Activated CD4-positive, alpha-beta T cell treated with anti-CD3 and anti-CD28 coated beads, Interleukin-2, amount 50 U/mL, for 48 hours (primary cell): ENCODE measurements at regions not wholly inside any gene's neighbourhood (a gene's known extent, or its start where the extent isn't known, plus 50 kb on each side); places are given as distances from the start of the nearest gene placed in this dataset.
A peak's percentile ranks its signal among the peaks of the same experiment; 100 is the strongest.

Source experiments
- DNase-seq, 2 experiments: peaks; one replicate each; pipeline ENCODE4 v3.0.0-alpha.2; 2020

- DNase-seq = no peak
These were observed 241.8 kb upstream of the CIBAR2 start for GRCh38 chr16:85353839-85354685.

GRCh38 chr16:85354686-85355514, 242.6 kb upstream of the CIBAR2 start:
- DNase-seq = no peak

GRCh38 chr16:85355515-85355837, 243.2 kb upstream of the CIBAR2 start:
- DNase-seq = no peak

- DNase-seq = no peak
These were observed 243.9 kb upstream of the CIBAR2 start for GRCh38 chr16:85356157-85356556.

DNA sequence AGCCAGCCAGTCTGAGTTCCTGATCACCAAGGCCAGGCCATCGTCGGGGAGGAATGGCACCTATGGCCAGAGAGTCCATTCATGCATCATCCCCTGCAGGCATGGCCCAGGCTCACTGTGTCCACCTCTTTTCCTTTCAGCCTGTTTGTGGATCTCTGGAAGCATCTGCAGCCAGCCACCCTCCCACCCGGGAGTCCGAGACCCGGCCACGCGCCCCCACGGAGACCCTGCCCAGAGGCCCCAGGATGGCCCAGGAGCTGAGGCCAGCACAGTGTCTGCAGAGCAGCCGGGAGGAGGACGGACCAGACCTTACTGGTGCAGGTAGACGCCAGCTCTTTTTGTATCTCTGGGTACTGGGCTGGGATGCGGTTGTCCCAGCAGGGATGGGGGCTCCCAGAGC, 245.1 kb upstream of the CIBAR2 start:
- no peak for DNase-seq

- no peak for DNase-seq
These were observed 245.7 kb upstream of the CIBAR2 start for GRCh38 chr16:85357924-85358505.

GRCh38 chr16:85358704-85359146, 246.5 kb upstream of the CIBAR2 start:
- no peak for DNase-seq

DNA sequence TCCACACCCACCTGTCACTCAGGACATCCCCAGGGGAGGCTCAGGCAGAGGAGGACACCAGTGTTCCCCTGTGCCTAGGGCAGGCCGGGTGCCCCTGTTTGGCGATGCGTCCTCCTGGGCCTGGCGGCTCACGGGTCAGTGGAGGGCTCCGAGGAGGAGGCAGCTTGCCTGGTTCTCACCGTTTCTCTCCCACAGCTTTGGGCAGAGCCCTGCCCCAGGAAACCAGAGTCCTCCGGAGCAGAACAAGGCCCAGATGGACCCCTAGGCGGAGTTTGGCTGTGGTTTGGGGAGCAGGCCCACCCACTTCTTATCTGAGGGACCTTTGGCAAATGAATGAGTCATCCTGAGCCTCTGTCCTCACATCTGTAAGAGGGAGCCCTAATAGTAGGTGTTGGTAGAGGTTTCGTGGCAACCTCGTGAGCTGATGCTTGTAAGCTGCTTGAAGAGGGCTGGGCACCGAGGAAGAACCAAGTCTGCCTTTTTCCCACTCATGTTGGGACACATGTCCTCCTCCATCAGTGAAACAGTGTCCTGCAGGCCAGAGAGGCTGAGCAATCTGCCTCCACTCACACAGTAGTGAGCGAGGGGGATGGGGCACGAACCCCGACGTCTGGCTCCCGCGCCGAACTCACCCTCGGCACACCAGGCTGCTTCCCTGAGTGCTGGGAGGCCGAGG, 247.0 kb upstream of the CIBAR2 start:
- no peak for DNase-seq

GRCh38 chr16:85360323-85361277, 248.3 kb upstream of the CIBAR2 start:
- no peak for DNase-seq

GRCh38 chr16:85361441-85362118, 249.3 kb upstream of the CIBAR2 start:
- no peak for DNase-seq

DNA sequence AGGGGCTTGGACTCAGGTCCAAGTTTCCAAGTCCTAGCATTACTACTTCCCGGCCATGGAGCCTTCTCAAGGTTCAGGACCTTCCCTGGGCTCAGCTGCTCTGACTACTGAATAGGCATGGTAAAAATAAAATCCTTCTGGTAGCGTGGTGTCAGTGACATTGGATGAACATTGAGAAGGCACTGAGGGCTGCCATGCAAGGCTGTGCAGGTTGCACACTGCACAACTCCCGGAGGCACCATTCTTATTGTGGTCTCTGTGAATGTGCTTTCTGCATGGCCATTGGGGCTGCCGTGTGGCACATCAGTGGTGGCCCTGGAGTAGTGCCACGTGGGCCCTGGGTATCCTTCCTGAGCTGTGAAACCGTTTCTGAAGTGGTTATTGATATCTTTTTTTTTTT, 250.2 kb upstream of the CIBAR2 start:
- no peak for DNase-seq

GRCh38 chr16:85363427-85363826, 249.7 kb upstream of the GSE1 start:
- DNase-seq = no peak

GRCh38 chr16:85363881-85364280, 249.2 kb upstream of the GSE1 start:
- DNase-seq = no peak

- no peak for DNase-seq
These were observed 248.6 kb upstream of the GSE1 start for GRCh38 chr16:85364323-85365040.

DNA sequence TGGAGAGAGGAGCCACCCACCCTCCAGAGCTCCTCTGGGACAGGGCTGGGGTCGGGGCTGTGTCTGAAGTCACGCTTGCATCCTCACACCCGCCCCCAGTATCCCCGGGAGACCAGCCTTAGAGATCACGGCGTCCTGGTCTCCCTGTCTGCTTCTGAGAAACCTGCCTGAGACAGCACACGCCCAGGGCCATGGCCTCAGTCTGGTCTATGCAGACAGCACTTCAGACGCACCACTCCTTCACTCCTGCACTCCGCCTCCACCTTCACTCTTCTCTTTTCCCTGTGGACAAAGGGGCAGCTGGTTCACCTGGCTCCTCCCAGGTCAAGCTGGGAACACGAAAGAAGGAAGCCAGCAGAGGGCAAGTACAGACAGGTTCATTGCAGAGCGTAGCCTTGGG, 248.0 kb upstream of the GSE1 start:
- DNase-seq = no peak

- no peak for DNase-seq
These were observed 246.9 kb upstream of the GSE1 start for GRCh38 chr16:85366031-85366763.

DNA sequence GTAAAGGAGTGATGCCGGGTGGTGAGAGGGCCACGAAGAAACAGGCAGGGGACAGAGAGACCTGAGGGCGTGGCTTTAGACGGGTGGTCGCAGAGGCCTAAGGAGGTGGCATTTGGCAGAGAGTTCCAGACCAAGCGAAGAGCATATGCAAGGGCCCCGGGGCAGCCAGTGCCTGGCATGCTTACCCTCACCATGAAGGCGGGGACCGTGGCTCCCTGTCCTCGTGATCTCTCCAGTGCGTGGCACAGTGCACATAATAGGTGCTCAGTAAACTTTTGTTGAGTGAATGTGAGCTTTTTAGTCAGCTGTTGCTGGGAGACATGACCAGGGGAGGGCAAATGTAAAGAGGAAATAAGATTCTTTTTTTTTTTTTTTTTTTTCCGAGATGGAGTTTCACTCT, 245.6 kb upstream of the GSE1 start:
- no peak for DNase-seq

DNA sequence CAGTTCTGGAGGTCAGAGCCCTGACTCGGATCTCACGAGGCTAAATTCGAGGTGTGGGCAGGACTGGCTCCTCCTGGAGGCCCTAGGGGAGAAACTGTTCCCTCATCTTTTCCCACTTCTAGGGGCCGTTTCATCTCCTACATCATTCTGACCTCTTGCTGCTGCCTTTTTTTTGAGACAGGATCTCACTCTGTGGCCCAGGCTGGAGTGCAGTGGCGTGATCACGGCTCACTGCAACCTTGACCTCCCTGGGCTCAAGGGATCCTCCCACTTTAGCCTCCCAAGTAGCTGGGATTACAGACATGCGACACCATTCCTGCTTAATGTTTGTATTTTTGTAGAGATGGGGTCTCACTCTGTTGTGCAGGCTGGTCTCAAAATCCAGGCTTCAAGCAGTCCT, 244.1 kb upstream of the GSE1 start:
- no peak for DNase-seq

DNA sequence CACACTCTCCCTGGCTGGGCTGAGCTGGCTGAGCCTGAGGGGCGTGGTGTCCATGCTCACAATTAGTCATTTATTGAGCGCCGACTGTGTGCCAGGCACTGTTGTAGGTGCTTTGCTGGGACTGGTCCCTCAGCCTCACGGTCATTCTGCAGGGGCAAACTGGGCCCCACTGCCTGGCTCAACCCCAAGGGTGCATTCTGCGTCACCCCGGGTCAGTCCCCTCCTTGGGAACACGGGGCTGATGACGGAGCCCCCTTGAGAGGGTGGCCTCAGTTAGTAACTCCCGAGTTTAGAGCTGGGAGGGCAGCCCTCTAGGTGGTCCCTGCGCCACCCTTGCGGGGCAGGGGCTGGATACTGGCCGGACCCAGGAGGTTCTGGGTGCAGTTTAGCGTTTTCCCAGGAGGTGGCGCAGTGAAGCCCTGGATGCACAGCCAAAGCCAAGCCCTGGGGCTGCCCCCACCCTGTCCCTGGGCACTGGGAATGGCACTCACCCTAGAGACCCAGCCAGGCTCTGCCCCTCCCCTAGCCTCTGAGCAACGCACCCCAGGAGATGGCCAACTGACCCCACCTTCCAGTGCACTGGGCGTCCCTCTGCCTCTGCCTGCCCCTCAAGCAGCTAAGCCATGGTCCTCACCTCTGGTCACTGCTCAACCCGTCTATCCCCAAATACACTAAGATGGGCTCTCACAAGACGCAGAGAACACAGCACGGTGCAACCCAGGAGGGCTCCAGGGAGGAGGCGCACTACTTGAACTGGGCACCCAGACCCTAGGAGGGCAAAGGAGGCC, 243.2 kb upstream of the GSE1 start:
- DNase-seq = peak; percentile 66 to 72
